ENCODE measurements at regions not wholly inside any gene's neighbourhood (a gene's known extent, or its start where the extent isn't known, plus 50 kb on each side); places are given as distances from the start of the nearest gene placed in this dataset.
A peak's percentile ranks its signal among the peaks of the same experiment; 100 is the strongest.

- TF ChIP-seq, protein P1, sequence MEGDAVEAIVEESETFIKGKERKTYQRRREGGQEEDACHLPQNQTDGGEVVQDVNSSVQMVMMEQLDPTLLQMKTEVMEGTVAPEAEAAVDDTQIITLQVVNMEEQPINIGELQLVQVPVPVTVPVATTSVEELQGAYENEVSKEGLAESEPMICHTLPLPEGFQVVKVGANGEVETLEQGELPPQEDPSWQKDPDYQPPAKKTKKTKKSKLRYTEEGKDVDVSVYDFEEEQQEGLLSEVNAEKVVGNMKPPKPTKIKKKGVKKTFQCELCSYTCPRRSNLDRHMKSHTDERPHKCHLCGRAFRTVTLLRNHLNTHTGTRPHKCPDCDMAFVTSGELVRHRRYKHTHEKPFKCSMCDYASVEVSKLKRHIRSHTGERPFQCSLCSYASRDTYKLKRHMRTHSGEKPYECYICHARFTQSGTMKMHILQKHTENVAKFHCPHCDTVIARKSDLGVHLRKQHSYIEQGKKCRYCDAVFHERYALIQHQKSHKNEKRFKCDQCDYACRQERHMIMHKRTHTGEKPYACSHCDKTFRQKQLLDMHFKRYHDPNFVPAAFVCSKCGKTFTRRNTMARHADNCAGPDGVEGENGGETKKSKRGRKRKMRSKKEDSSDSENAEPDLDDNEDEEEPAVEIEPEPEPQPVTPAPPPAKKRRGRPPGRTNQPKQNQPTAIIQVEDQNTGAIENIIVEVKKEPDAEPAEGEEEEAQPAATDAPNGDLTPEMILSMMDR (IDR thresholded peaks at IDR 0.05), result no peak
- H3K9me3 ChIP-seq, result no peaks in the 10 kb centered on the region
- no peak overlapping the region for H3K4me3 ChIP-seq
- peak overlapping the region; percentile 25 to 80 (median 49) for H3K27ac ChIP-seq
- ATAC-seq (peak; percentile 15 to 65 (median 40)), DNase-seq (peak in 3 of 6 donors; percentile 6 to 27 (median 21)), FAIRE-seq (no peak)
- H3K27me3 ChIP-seq, result no peaks in the 10 kb centered on the region
- H3K4me1 ChIP-seq, result no peaks in the 10 kb centered on the region
- no peaks in the 10 kb centered on the region for H3K36me3 ChIP-seq
- 55 to 62% methylated on average over 5 of the region's 5 CpGs for WGBS, 2 donors
- intact Hi-C loops (cut with DNase I), result no loop called here
Observed at GRCh38 chr12:130253866-130254265, 83.8 kb upstream of the PIWIL1 start.

GRCh38 chr12:130254461-130255276, 83.0 kb upstream of the PIWIL1 start:
- TF ChIP-seq, protein P1 (IDR thresholded peaks at IDR 0.05), result no peak
- Histone ChIP-seq H3K4me3 (no peak overlapping the region), H3K4me1 (no peaks in the 10 kb centered on the region), H3K9me3 (no peaks in the 10 kb centered on the region), H3K36me3 (no peaks in the 10 kb centered on the region), H3K27me3 (no peaks in the 10 kb centered on the region), H3K27ac (peak overlapping the region; percentile 59 to 80 (median 66))
- FAIRE-seq, result no peak
- peak; percentile 84 to 91 (median 87) for ATAC-seq
- peak in 4 of 6 donors; percentile 39 to 72 (median 61) for DNase-seq
- intact Hi-C loops (cut with DNase I), result no loop called here
- WGBS, 2 donors, result 35 to 44% methylated on average over 19 of the region's 19 CpGs

GRCh38 chr12:130258863-130259262, 78.8 kb upstream of the PIWIL1 start:
- DNase-seq, result no peak
- no peaks in the 10 kb centered on the region for H3K36me3 ChIP-seq
- FAIRE-seq, result no peak
- H3K9me3 ChIP-seq, result no peaks in the 10 kb centered on the region
- H3K4me3 ChIP-seq, result no peak overlapping the region
- H3K4me1 ChIP-seq, result no peaks in the 10 kb centered on the region
- no peak for ATAC-seq
- no peaks in the 10 kb centered on the region for H3K27me3 ChIP-seq
- TF ChIP-seq, protein P1 (IDR thresholded peaks at IDR 0.05), result no peak
- H3K27ac ChIP-seq, result no peak overlapping the region
- 56 to 67% methylated on average over 10 of the region's 10 CpGs for WGBS, 2 donors
- intact Hi-C loops (cut with DNase I), result no loop called here

DNA sequence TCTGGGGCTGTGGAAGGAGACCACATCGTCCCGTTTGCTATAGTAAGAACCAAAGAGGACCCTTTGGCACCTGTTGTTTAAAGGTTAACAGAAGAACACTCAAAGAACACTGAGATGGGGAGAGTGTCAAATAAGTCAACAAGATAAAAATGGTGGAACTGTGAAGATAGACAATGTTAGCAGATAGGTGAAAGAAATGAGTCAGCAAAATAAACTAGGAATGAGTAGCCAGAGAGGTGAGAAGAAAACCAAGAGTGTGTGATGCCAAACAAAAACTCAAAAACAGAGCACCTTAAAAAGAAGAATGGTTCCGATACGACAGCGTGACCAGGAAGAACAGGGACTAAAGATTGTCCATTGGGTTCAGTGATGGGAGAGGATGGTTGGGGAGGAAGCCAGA, 74.7 kb upstream of the PIWIL1 start:
- no peak overlapping the region for H3K4me3 ChIP-seq
- intact Hi-C loops (cut with DNase I), result no loop called here
- TF ChIP-seq, protein P1 (IDR thresholded peaks at IDR 0.05), result no peak
- WGBS, 2 donors, result 34 to 36% methylated on average over 5 of the region's 5 CpGs
- peaks cover 0 to 4% (median 0%) of the 10 kb centered on the region in 4 donors for H3K27me3 ChIP-seq
- H3K4me1 ChIP-seq, result no peaks in the 10 kb centered on the region
- DNase-seq (no peak), FAIRE-seq (no peak), ATAC-seq (no peak)
- H3K9me3 ChIP-seq, result no peaks in the 10 kb centered on the region
- H3K36me3 ChIP-seq, result no peaks in the 10 kb centered on the region
- no peak overlapping the region for H3K27ac ChIP-seq

DNA sequence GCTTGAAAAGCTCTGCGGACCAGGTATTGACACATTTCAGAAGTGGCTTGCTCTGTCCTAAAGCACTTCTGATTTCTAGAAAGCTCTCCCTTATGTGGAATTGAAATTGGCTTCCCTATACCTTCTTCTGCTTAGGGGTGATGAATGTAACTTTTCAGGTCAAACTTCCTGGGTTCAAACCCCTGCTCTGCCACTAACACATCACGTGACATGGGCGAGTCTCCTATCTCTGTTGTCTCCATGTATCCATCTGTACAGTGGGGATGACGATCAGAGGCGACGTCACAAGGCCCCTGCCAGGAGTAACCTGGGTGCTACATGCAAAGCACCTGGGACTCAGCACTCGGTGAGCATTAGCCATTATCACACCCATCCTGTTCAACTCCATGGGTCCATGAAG, 73.7 kb upstream of the PIWIL1 start:
- DNase-seq (no peak), ATAC-seq (no peak), FAIRE-seq (no peak)
- Histone ChIP-seq H3K36me3 (no peaks in the 10 kb centered on the region), H3K27me3 (peaks cover 0 to 7% (median 0%) of the 10 kb centered on the region in 4 donors), H3K9me3 (no peaks in the 10 kb centered on the region), H3K4me3 (no peak overlapping the region), H3K27ac (no peak overlapping the region), H3K4me1 (no peaks in the 10 kb centered on the region)
- intact Hi-C loops (cut with DNase I), result no loop called here
- WGBS, 2 donors, result 63 to 67% methylated on average over 7 of the region's 7 CpGs
- TF ChIP-seq, protein P1 (IDR thresholded peaks at IDR 0.05), result no peak

Measured in pancreas (tissue), 10 donors.